ENCODE measurements at regions not wholly inside any gene's neighbourhood (a gene's known extent, or its start where the extent isn't known, plus 50 kb on each side); places are given as distances from the start of the nearest gene placed in this dataset.

- H3K27me3 Mint-ChIP-seq, result peaks cover 18% of the 10 kb centered on the region
- H3K9me3 Mint-ChIP-seq, result peaks cover 5% of the 10 kb centered on the region
- H3K27ac Mint-ChIP-seq, result no peak overlapping the region
- no peak for TF ChIP-seq CTCF (conservative IDR thresholded peaks at IDR 0.05)
- no peaks in the 10 kb centered on the region for H3K4me1 Mint-ChIP-seq (ENCODE audit: unreplicated experiment)
- H3K4me3 Mint-ChIP-seq, result no peak overlapping the region
- no peaks in the 10 kb centered on the region for H3K36me3 Mint-ChIP-seq
- DNase-seq (ENCODE audit: extremely low spot score, unreplicated experiment), result no peak
These were observed 68.6 kb downstream of the PTGR3 start for GRCh38 chr18:75140296-75140695.

GRCh38 chr18:75139226-75139911, 69.6 kb downstream of the PTGR3 start:
- Mint-ChIP-seq H3K27ac (no peak overlapping the region), H3K9me3 (peaks cover under 1% of the 10 kb centered on the region), H3K27me3 (peaks cover 18% of the 10 kb centered on the region), H3K4me3 (no peak overlapping the region), H3K4me1 (ENCODE audit: unreplicated experiment) (no peaks in the 10 kb centered on the region), H3K36me3 (no peaks in the 10 kb centered on the region)
- no peak for TF ChIP-seq CTCF (conservative IDR thresholded peaks at IDR 0.05)
- no peak for DNase-seq (ENCODE audit: extremely low spot score, unreplicated experiment)

GRCh38 chr18:75137346-75137877, 71.5 kb downstream of the PTGR3 start:
- DNase-seq (ENCODE audit: extremely low spot score, unreplicated experiment), result no peak
- no peaks in the 10 kb centered on the region for H3K4me1 Mint-ChIP-seq (ENCODE audit: unreplicated experiment)
- no peaks in the 10 kb centered on the region for H3K36me3 Mint-ChIP-seq
- no peak overlapping the region for H3K4me3 Mint-ChIP-seq
- no peaks in the 10 kb centered on the region for H3K9me3 Mint-ChIP-seq
- no peak overlapping the region for H3K27ac Mint-ChIP-seq
- TF ChIP-seq CTCF (conservative IDR thresholded peaks at IDR 0.05), result no peak
- H3K27me3 Mint-ChIP-seq, result peaks cover 19% of the 10 kb centered on the region

- Mint-ChIP-seq H3K27me3 (peaks cover 11% of the 10 kb centered on the region), H3K4me3 (no peak overlapping the region), H3K9me3 (no peaks in the 10 kb centered on the region), H3K4me1 (ENCODE audit: unreplicated experiment) (peaks cover 6% of the 10 kb centered on the region), H3K36me3 (no peaks in the 10 kb centered on the region), H3K27ac (no peak overlapping the region)
- no peak for DNase-seq (ENCODE audit: extremely low spot score, unreplicated experiment)
- TF ChIP-seq CTCF (conservative IDR thresholded peaks at IDR 0.05), result no peak
These were observed 73.7 kb downstream of the PTGR3 start for GRCh38 chr18:75135158-75135725.

- no peaks in the 10 kb centered on the region for H3K36me3 Mint-ChIP-seq
- no peak overlapping the region for H3K27ac Mint-ChIP-seq
- no peak for TF ChIP-seq CTCF (conservative IDR thresholded peaks at IDR 0.05)
- no peaks in the 10 kb centered on the region for H3K9me3 Mint-ChIP-seq
- H3K4me3 Mint-ChIP-seq, result no peak overlapping the region
- H3K4me1 Mint-ChIP-seq (ENCODE audit: unreplicated experiment), result peaks cover 6% of the 10 kb centered on the region
- peaks cover 4% of the 10 kb centered on the region for H3K27me3 Mint-ChIP-seq
- DNase-seq (ENCODE audit: extremely low spot score, unreplicated experiment), result peak; percentile 37
These were observed 74.3 kb downstream of the PTGR3 start for GRCh38 chr18:75134611-75134975.
